DOHH2 (cell line): ENCODE measurements at regions not wholly inside any gene's neighbourhood (a gene's known extent, or its start where the extent isn't known, plus 50 kb on each side); places are given as distances from the start of the nearest gene placed in this dataset.

Experiments
- H3F3A ChIP-seq: fragments of 200-600 bp; sonication (generic), shearing (Covaris generic); 2 replicates; pipeline ENCODE4 v1.6.0; 2016; ENCODE audit warnings: antibody characterized with exemption, mild to moderate bottlenecking; ENCODE audit not compliant: control insufficient read depth, insufficient read depth
- H3K27ac ChIP-seq: fragments of 200-600 bp; sonication (generic); 2 replicates; pipeline ENCODE4 v1.5.1; 2014; ENCODE audit warnings: low read depth, mild to moderate bottlenecking, low read length, moderate library complexity
- H3K27me3 ChIP-seq: fragments of 200-600 bp; sonication (generic); 2 replicates; pipeline ENCODE4 v1.6.1; 2014; ENCODE audit warnings: mild to moderate bottlenecking, low read length, mixed read lengths; ENCODE audit not compliant: control insufficient read depth
- H3K36me3 ChIP-seq: fragments of 200-600 bp; sonication (generic); 2 replicates; pipeline ENCODE4 v1.6.1; 2014; ENCODE audit warnings: mild to moderate bottlenecking, low read length, moderate library complexity, mixed read lengths; ENCODE audit not compliant: control insufficient read depth
- H3K4me1 ChIP-seq: fragments of 200-600 bp; sonication (generic); 2 replicates; pipeline ENCODE4 v1.6.1; 2014; ENCODE audit warnings: mild to moderate bottlenecking, low read length, mixed read lengths; ENCODE audit not compliant: control insufficient read depth
- H3K4me2 ChIP-seq: fragments of 200-600 bp; sonication (generic); 2 replicates; pipeline ENCODE4 v1.6.0; 2014; ENCODE audit warnings: mild to moderate bottlenecking, low read length, moderate library complexity
- H3K4me3 ChIP-seq: fragments of 200-600 bp; sonication (generic); 2 replicates; pipeline ENCODE4 v1.5.1; 2014; ENCODE audit warnings: mild to moderate bottlenecking, low read length, mixed read lengths
- H3K79me2 ChIP-seq: fragments of 200-600 bp; sonication (generic); 2 replicates; pipeline ENCODE4 v1.6.1; 2014; ENCODE audit warnings: mild to moderate bottlenecking, low read length, mixed read lengths; ENCODE audit not compliant: control insufficient read depth
- H3K9me2 ChIP-seq: fragments of 200-600 bp; sonication (generic); replicated peaks from 2 replicates; pipeline ENCODE4 v1.6.1; 2014; ENCODE audit warnings: mild to moderate bottlenecking, low read length, mixed read lengths; ENCODE audit not compliant: control insufficient read depth
- H3K9me3 ChIP-seq: fragments of 200-600 bp; sonication (generic); 2 replicates; pipeline ENCODE4 v1.6.1; 2014; ENCODE audit warnings: antibody characterized with exemption, low read length, mixed read lengths; ENCODE audit not compliant: control insufficient read depth, insufficient read depth
- H4K20me1 ChIP-seq: fragments of 200-600 bp; sonication (generic); 2 replicates; pipeline ENCODE4 v1.6.0; 2014; ENCODE audit warnings: low read depth, mild to moderate bottlenecking, antibody characterized with exemption, low read length, moderate library complexity; ENCODE audit not compliant: control insufficient read depth, insufficient read depth
- CTCF ChIP-seq: fragments of 200-600 bp; sonication (generic); IDR thresholded peaks from one replicate; pipeline ENCODE4 v1.5.1; 2014; ENCODE audit warnings: antibody characterized with exemption, mild to moderate bottlenecking, low read depth, low read length; ENCODE audit not compliant: poor library complexity, severe bottlenecking
- EZH2phosphoT487 ChIP-seq: fragments of 200-600 bp; sonication (generic); IDR thresholded peaks from 2 replicates; pipeline ENCODE4 v1.6.1; 2017; ENCODE audit warnings: borderline replicate concordance, mild to moderate bottlenecking, antibody characterized with exemption, low read length, moderate library complexity, mixed read lengths

- H3K9me2 ChIP-seq: no peaks in the 10 kb centered on the region
- TF ChIP-seq CTCF: no peak
- TF ChIP-seq EZH2phosphoT487: no peak
- no peaks in the 10 kb centered on the region for H4K20me1 ChIP-seq
- no peaks in the 10 kb centered on the region for H3K79me2 ChIP-seq
- no peaks in the 10 kb centered on the region for H3K36me3 ChIP-seq
- no peak overlapping the region for H3K4me3 ChIP-seq
- no peaks in the 10 kb centered on the region for H3K27me3 ChIP-seq
- no peak overlapping the region for H3K27ac ChIP-seq
- H3K9me3 ChIP-seq: peaks cover 33% of the 10 kb centered on the region; the same call in 1 of the 2 replicates
- no peak overlapping the region for H3K4me2 ChIP-seq
- no peaks in the 10 kb centered on the region for H3F3A ChIP-seq
- no peaks in the 10 kb centered on the region for H3K4me1 ChIP-seq
Measured at GRCh38 chr7:378041-378420, 88.1 kb downstream of the FOXL3 start.

- no peaks in the 10 kb centered on the region for H3F3A ChIP-seq
- no peaks in the 10 kb centered on the region for H3K36me3 ChIP-seq
- no peak overlapping the region for H3K4me3 ChIP-seq
- H3K27ac ChIP-seq: no peak overlapping the region
- H3K4me1 ChIP-seq: no peaks in the 10 kb centered on the region
- H3K79me2 ChIP-seq: no peaks in the 10 kb centered on the region
- H3K27me3 ChIP-seq: no peaks in the 10 kb centered on the region
- no peak for TF ChIP-seq EZH2phosphoT487
- no peak for TF ChIP-seq CTCF
- no peak overlapping the region for H3K4me2 ChIP-seq
- H3K9me2 ChIP-seq: no peaks in the 10 kb centered on the region
- H4K20me1 ChIP-seq: no peaks in the 10 kb centered on the region
- peaks cover 33% of the 10 kb centered on the region; the same call in 1 of the 2 replicates for H3K9me3 ChIP-seq
Measured at GRCh38 chr7:378551-379455, 88.8 kb downstream of the FOXL3 start.

- Histone ChIP-seq H3K9me2 (no peaks in the 10 kb centered on the region), H3K4me3 (no peak overlapping the region), H3K79me2 (no peaks in the 10 kb centered on the region), H3K4me2 (no peak overlapping the region), H3K27me3 (no peaks in the 10 kb centered on the region), H3F3A (no peaks in the 10 kb centered on the region), H3K27ac (no peak overlapping the region), H4K20me1 (no peaks in the 10 kb centered on the region), H3K4me1 (no peaks in the 10 kb centered on the region), H3K9me3 (peaks cover 33% of the 10 kb centered on the region; the same call in 1 of the 2 replicates), H3K36me3 (no peaks in the 10 kb centered on the region)
- TF ChIP-seq CTCF (no peak), EZH2phosphoT487 (no peak)
Measured at GRCh38 chr7:379456-380138, 89.6 kb downstream of the FOXL3 start.
